Type B pancreatic cell (in vitro differentiated cells): ENCODE measurements at regions not wholly inside any gene's neighbourhood (a gene's known extent, or its start where the extent isn't known, plus 50 kb on each side); places are given as distances from the start of the nearest gene placed in this dataset.

Source experiments
- DNase-seq: peaks from one replicate; pipeline ENCODE4 v3.0.0; 2021; ENCODE audit warnings: mixed read lengths; ENCODE audit not compliant: unreplicated experiment; ENCODE audit errors: extremely low spot score
- H3K27ac Mint-ChIP-seq: 2 replicates; pipeline ENCODE4 v1.8.0; 2021; ENCODE audit warnings: mild to moderate bottlenecking, mixed read lengths
- H3K27me3 Mint-ChIP-seq: 2 replicates; pipeline ENCODE4 v1.8.0; 2021; ENCODE audit warnings: mixed read lengths
- H3K36me3 Mint-ChIP-seq: 2 replicates; pipeline ENCODE4 v1.8.0; 2021; ENCODE audit warnings: mixed read lengths
- H3K4me1 Mint-ChIP-seq: one replicate; pipeline ENCODE4 v1.8.0; 2021; ENCODE audit warnings: mixed read lengths; ENCODE audit not compliant: unreplicated experiment
- H3K4me3 Mint-ChIP-seq: 2 replicates; pipeline ENCODE4 v1.8.0; 2021; ENCODE audit warnings: mild to moderate bottlenecking, mixed read lengths
- H3K9me3 Mint-ChIP-seq: 2 replicates; pipeline ENCODE4 v1.8.0; 2021; ENCODE audit warnings: mixed read lengths
- CTCF ChIP-seq: fragments of 200-600 bp; sonication (generic); conservative IDR thresholded peaks from 2 replicates; pipeline ENCODE4 v1.5.0; 2021; ENCODE audit warnings: antibody characterized with exemption, mild to moderate bottlenecking

GRCh38 chr4:129916991-129917390, 821.0 kb downstream of the C4orf33 start:
- no peaks in the 10 kb centered on the region for H3K27me3 Mint-ChIP-seq
- no peak overlapping the region for H3K4me3 Mint-ChIP-seq
- no peaks in the 10 kb centered on the region for H3K4me1 Mint-ChIP-seq
- TF ChIP-seq CTCF, result no peak
- H3K27ac Mint-ChIP-seq, result no peak overlapping the region
- H3K9me3 Mint-ChIP-seq, result no peaks in the 10 kb centered on the region
- no peak for DNase-seq
- H3K36me3 Mint-ChIP-seq, result no peaks in the 10 kb centered on the region

- H3K36me3 Mint-ChIP-seq, result no peaks in the 10 kb centered on the region
- TF ChIP-seq CTCF, result no peak
- DNase-seq, result no peak
- no peaks in the 10 kb centered on the region for H3K27me3 Mint-ChIP-seq
- H3K27ac Mint-ChIP-seq, result no peak overlapping the region
- no peak overlapping the region for H3K4me3 Mint-ChIP-seq
- no peaks in the 10 kb centered on the region for H3K4me1 Mint-ChIP-seq
- H3K9me3 Mint-ChIP-seq, result no peaks in the 10 kb centered on the region
Measured at GRCh38 chr4:129917651-129918050, 821.7 kb downstream of the C4orf33 start.

GRCh38 chr4:129926936-129927335, 831.0 kb downstream of the C4orf33 start:
- no peaks in the 10 kb centered on the region for H3K4me1 Mint-ChIP-seq
- H3K9me3 Mint-ChIP-seq, result no peaks in the 10 kb centered on the region
- H3K27ac Mint-ChIP-seq, result no peak overlapping the region
- TF ChIP-seq CTCF, result peak; percentile 51
- no peak overlapping the region for H3K4me3 Mint-ChIP-seq
- no peaks in the 10 kb centered on the region for H3K36me3 Mint-ChIP-seq
- DNase-seq, result no peak
- H3K27me3 Mint-ChIP-seq, result no peaks in the 10 kb centered on the region

GRCh38 chr4:129929052-129929451, 833.1 kb downstream of the C4orf33 start:
- Mint-ChIP-seq H3K4me3 (no peak overlapping the region), H3K36me3 (no peaks in the 10 kb centered on the region), H3K27me3 (no peaks in the 10 kb centered on the region), H3K27ac (no peak overlapping the region), H3K4me1 (no peaks in the 10 kb centered on the region), H3K9me3 (no peaks in the 10 kb centered on the region)
- no peak for DNase-seq
- peak; percentile 73 for TF ChIP-seq CTCF

- H3K27ac Mint-ChIP-seq, result no peak overlapping the region
- peak overlapping the region; percentile 20 for H3K4me3 Mint-ChIP-seq
- no peaks in the 10 kb centered on the region for H3K9me3 Mint-ChIP-seq
- TF ChIP-seq CTCF, result no peak
- DNase-seq, result no peak
- H3K36me3 Mint-ChIP-seq, result no peaks in the 10 kb centered on the region
- no peaks in the 10 kb centered on the region for H3K27me3 Mint-ChIP-seq
- no peaks in the 10 kb centered on the region for H3K4me1 Mint-ChIP-seq
Measured at GRCh38 chr4:129929984-129930383, 834.0 kb downstream of the C4orf33 start.

GRCh38 chr4:129950217-129950616, 854.3 kb downstream of the C4orf33 start:
- Mint-ChIP-seq H3K4me3 (no peak overlapping the region), H3K9me3 (peaks cover 5% of the 10 kb centered on the region), H3K4me1 (no peaks in the 10 kb centered on the region), H3K36me3 (peaks cover 4% of the 10 kb centered on the region), H3K27me3 (no peaks in the 10 kb centered on the region), H3K27ac (no peak overlapping the region)
- no peak for DNase-seq
- no peak for TF ChIP-seq CTCF
